GM12878 (cell line): ENCODE measurements at regions not wholly inside any gene's neighbourhood (a gene's known extent, or its start where the extent isn't known, plus 50 kb on each side); places are given as distances from the start of the nearest gene placed in this dataset.

Experiments
- ATAC-seq: fragments of 200-7000 bp; cut with Tn5 transposase; 3 replicates; pipeline ENCODE4 v1.9.1; 2020; ENCODE audit warnings: mild to moderate bottlenecking, moderate library complexity
- BruUV-seq: library from RNA; stranded (reverse); fragments of 400-500 nt; replicated peaks from 2 replicates; lab custom pipeline; 2021; lab: Mats Ljungman, UMichigan
- CTCF ChIA-PET: fragments of 300-600 bp; sonication (Branson Sonifier 250); formaldehyde crosslinking; extraction: SDS; loops from one replicate; lab custom pipeline; 2021; ENCODE audit warnings: inconsistent platforms; lab: Yijun Ruan, JAX
- POLR2A ChIA-PET: fragments of 350-600 bp; formaldehyde crosslinking; extraction: SDS; loops from one replicate; lab custom pipeline; 2021; ENCODE audit warnings: inconsistent platforms; lab: Charles Lee
- RAD21 ChIA-PET: fragments of 300-600 bp; sonication (Branson Sonifier 250); formaldehyde crosslinking; loops from one replicate; lab custom pipeline; 2023; ENCODE audit warnings: antibody characterized with exemption; ENCODE audit not compliant: unreplicated experiment; lab: Charles Lee
- SMC1A ChIA-PET: fragments of 300-600 bp; sonication (Branson Sonifier 250); formaldehyde crosslinking; loops from one replicate; lab custom pipeline; 2023; ENCODE audit not compliant: unreplicated experiment, uncharacterized antibody; lab: Charles Lee
- DNase-seq: peaks from one replicate; pipeline ENCODE4 v3.0.0-alpha.2; 2011; ENCODE audit warnings: low read depth, low spot score
- FAIRE-seq: peaks from 3 replicates; lab custom pipeline; 2011; peaks lifted over from hg19 to GRCh38; lab: Jason Lieb, UNC
- H2AFZ ChIP-seq: 2 replicates; pipeline ENCODE4 v1.6.0; 2011; ENCODE audit warnings: low read depth, low read length, control low read depth; ENCODE audit not compliant: control insufficient read depth
- H3K27ac ChIP-seq: 2 replicates; pipeline ENCODE4 v1.5.1; 2011; ENCODE audit warnings: control low read depth; ENCODE audit not compliant: control insufficient read depth, insufficient read depth
- H3K27me3 ChIP-seq, 2 experiments: replicated peaks in 1 of 2; 2 replicates each; pipeline versions ENCODE4 v1.6.0 to v1.6.1; 2011; ENCODE audit warnings: low read length in 1 of 2; ENCODE audit not compliant: control insufficient read depth in 2 of 2, insufficient read depth in 2 of 2
- H3K36me3 ChIP-seq, 2 experiments: 2 replicates each; pipeline ENCODE4 v1.5.1; 2011; ENCODE audit warnings: low read length in 1 of 2; ENCODE audit not compliant: control insufficient read depth in 2 of 2, insufficient read depth in 2 of 2
- H3K4me1 ChIP-seq: 2 replicates; pipeline ENCODE4 v1.6.1; 2011; ENCODE audit warnings: mild to moderate bottlenecking, low read length, moderate library complexity, mixed read lengths; ENCODE audit not compliant: control insufficient read depth, insufficient read depth
- H3K4me2 ChIP-seq: 2 replicates; pipeline ENCODE4 v1.6.0; 2011; ENCODE audit warnings: control low read depth; ENCODE audit not compliant: control insufficient read depth, insufficient read depth
- H3K4me3 ChIP-seq: fragments of 200-600 bp; sonication (generic); 2 replicates; pipeline ENCODE4 v1.5.1; 2016
- H3K79me2 ChIP-seq: 2 replicates; pipeline ENCODE4 v1.6.0; 2011; ENCODE audit warnings: low read length; ENCODE audit not compliant: control insufficient read depth, insufficient read depth
- H3K9ac ChIP-seq: 2 replicates; pipeline ENCODE4 v1.8.0; 2011; ENCODE audit warnings: low read length, control low read depth, mixed read lengths; ENCODE audit not compliant: control insufficient read depth, insufficient read depth
- H3K9me3 ChIP-seq: replicated peaks from 3 replicates; pipeline ENCODE4 v1.5.1; 2011; ENCODE audit warnings: mild to moderate bottlenecking, low read length; ENCODE audit not compliant: control insufficient read depth, insufficient read depth
- H4K20me1 ChIP-seq: 2 replicates; pipeline ENCODE4 v1.6.0; 2011; ENCODE audit not compliant: control insufficient read depth, insufficient read depth
- ETV6 ChIP-seq, 2 experiments: fragments of 450-650 bp in 1 of 2; IDR thresholded peaks in 1 of 2; conservative IDR thresholded peaks in 1 of 2; 2 replicates each; pipeline ENCODE4 v1.6.1; 2014; ENCODE audit warnings: antibody characterized with exemption in 1 of 2, borderline replicate concordance in 1 of 2, low read depth in 1 of 2, mild to moderate bottlenecking in 1 of 2, moderate library complexity in 1 of 2
- HSF1 ChIP-seq: fragments of 150-350 bp; IDR thresholded peaks from 2 replicates; pipeline ENCODE4 v1.6.1; 2014; ENCODE audit warnings: mild to moderate bottlenecking, low read depth, low read length
- IRF5 ChIP-seq: fragments of 450-650 bp; IDR thresholded peaks from 2 replicates; pipeline ENCODE4 v1.6.1; 2017; ENCODE audit warnings: borderline replicate concordance
- RAD51 ChIP-seq: fragments of 450-650 bp; IDR thresholded peaks from 2 replicates; pipeline ENCODE4 v1.6.1; 2016; ENCODE audit warnings: moderate library complexity, mild to moderate bottlenecking, inconsistent platforms
- SMAD5 ChIP-seq: IDR thresholded peaks from 2 replicates; pipeline ENCODE4 v1.6.1; 2016; ENCODE audit warnings: antibody characterized with exemption, low read depth
- SREBF2 ChIP-seq: IDR thresholded peaks from 2 replicates; pipeline ENCODE4 v1.6.1; 2012; ENCODE audit warnings: mild to moderate bottlenecking, low read length
- ZNF622 ChIP-seq: fragments of 450-650 bp; IDR thresholded peaks from 2 replicates; pipeline ENCODE4 v1.6.1; 2017; ENCODE audit warnings: mild to moderate bottlenecking, inconsistent platforms
- WGBS: methylation state at CpG from one replicate; pipeline ENCODE4 v1.1.6; 2016; ENCODE audit warnings: low lambda C conversion rate; ENCODE audit not compliant: insufficient replicate concordance, insufficient coverage; ENCODE audit errors: missing lambda C conversion rate; 5-methylcytosine and 5-hydroxymethylcytosine counted together
- in situ Hi-C: fragments of 300-500 bp; cut with MboI; formaldehyde crosslinking; loops from 9 replicates; pipeline ENCODE4 v1.14.3; 2018; ENCODE audit warnings: mixed read lengths
- intact Hi-C: fragments of 100-400 bp; cut with micrococcal nuclease; formaldehyde crosslinking; loops from one replicate; pipeline ENCODE4 v1.14.2; 2022; ENCODE audit not compliant: unreplicated experiment
- TF ChIP-seq, protein P1 (sequence below): fragments of 450-650 bp; IDR thresholded peaks from 2 replicates; pipeline ENCODE4 v1.6.1; 2018; ENCODE audit warnings: mild to moderate bottlenecking, low read depth, moderate library complexity; ENCODE audit not compliant: partially characterized antibody

DNA sequence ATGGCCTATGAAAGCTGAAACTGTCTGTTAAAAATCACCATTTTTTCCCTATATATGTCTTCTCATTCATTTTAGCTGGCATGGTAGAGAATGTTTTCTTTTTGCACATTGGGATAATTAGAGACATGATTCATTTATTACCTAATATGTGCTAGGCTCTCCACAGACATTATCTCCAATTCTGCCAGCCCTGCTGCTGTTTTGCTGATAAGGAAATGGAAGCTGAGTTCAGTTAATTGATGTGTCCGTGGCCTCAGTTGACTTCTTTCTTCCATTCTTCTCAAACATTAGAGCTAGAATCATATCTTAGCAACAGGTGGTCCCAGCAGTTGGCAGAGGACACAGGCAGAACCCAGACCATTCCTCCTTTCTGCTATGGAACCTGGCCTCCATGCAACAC, 644.1 kb upstream of the CITED2 start:
- FAIRE-seq: no peak
- TF ChIP-seq RAD51 (no peak), SREBF2 (no peak), ETV6 (conservative IDR thresholded peaks at IDR 0.05 in 1 of 2, IDR thresholded peaks at IDR 0.05 in 1 of 2; ENCODE audit: borderline replicate concordance in 1 of 2, low read depth in 1 of 2) (no peak), IRF5 (no peak), ZNF622 (no peak), SMAD5 (no peak), HSF1 (no peak)
- TF ChIP-seq, protein P1, sequence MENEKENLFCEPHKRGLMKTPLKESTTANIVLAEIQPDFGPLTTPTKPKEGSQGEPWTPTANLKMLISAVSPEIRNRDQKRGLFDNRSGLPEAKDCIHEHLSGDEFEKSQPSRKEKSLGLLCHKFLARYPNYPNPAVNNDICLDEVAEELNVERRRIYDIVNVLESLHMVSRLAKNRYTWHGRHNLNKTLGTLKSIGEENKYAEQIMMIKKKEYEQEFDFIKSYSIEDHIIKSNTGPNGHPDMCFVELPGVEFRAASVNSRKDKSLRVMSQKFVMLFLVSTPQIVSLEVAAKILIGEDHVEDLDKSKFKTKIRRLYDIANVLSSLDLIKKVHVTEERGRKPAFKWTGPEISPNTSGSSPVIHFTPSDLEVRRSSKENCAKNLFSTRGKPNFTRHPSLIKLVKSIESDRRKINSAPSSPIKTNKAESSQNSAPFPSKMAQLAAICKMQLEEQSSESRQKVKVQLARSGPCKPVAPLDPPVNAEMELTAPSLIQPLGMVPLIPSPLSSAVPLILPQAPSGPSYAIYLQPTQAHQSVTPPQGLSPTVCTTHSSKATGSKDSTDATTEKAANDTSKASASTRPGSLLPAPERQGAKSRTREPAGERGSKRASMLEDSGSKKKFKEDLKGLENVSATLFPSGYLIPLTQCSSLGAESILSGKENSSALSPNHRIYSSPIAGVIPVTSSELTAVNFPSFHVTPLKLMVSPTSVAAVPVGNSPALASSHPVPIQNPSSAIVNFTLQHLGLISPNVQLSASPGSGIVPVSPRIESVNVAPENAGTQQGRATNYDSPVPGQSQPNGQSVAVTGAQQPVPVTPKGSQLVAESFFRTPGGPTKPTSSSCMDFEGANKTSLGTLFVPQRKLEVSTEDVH: no peak
- TF ChIP-seq, all 136 proteins: peak for 0
- WGBS: 10% methylated on average over 1 of the region's 1 CpG
- Histone ChIP-seq H3K27ac (no peak overlapping the region), H3K27me3 (no peaks in the 10 kb centered on the region), H4K20me1 (no peaks in the 10 kb centered on the region), H3K9me3 (no peaks in the 10 kb centered on the region; the same call in 2 of the 3 replicates), H2AFZ (no peak overlapping the region), H3K4me2 (no peak overlapping the region), H3K36me3 (no peaks in the 10 kb centered on the region), H3K4me1 (no peaks in the 10 kb centered on the region), H3K4me3 (no peak overlapping the region), H3K9ac (no peak overlapping the region), H3K79me2 (no peaks in the 10 kb centered on the region)
- DNase-seq (no peak), ATAC-seq (no peak)
- CTCF ChIA-PET: no interaction called here
- POLR2A ChIA-PET: interaction anchor here (0.6 kb wide), 1 partner anchor 208 kb away, joined by 5 read pairs; no protein-coding TSS in a partner anchor
- SMC1A ChIA-PET: interaction anchor here (1.0 to 1.3 kb wide), 2 partner anchors 11 to 147 kb away, joined by 3 read pairs; no protein-coding TSS in a partner anchor
- RAD21 ChIA-PET: no interaction called here
- in situ Hi-C loops (no loop called here), intact Hi-C loops (no loop called here)
- no TSS peak for BruUV-seq
